T47D (cell line): ENCODE measurements at regions not wholly inside any gene's neighbourhood (a gene's known extent, or its start where the extent isn't known, plus 50 kb on each side); places are given as distances from the start of the nearest gene placed in this dataset.

Source experiments
- DNase-seq, 2 experiments: peaks; one replicate each; pipeline versions ENCODE4 v3.0.0 to v3.0.0-alpha.2; 2011 to 2012; ENCODE audit warnings: low read depth in 1 of 2, low spot score in 1 of 2
- JUND ChIP-seq: IDR thresholded peaks from 2 replicates; pipeline ENCODE4 v1.6.1; 2012; ENCODE audit warnings: low read depth
- in situ Hi-C: cut with HindIII; loops from 2 replicates; pipeline ENCODE4 v1.10.0; 2016; ENCODE audit warnings: low sequenced_read_pairs, low pct_unique_long_range_greater_than_20kb

DNA sequence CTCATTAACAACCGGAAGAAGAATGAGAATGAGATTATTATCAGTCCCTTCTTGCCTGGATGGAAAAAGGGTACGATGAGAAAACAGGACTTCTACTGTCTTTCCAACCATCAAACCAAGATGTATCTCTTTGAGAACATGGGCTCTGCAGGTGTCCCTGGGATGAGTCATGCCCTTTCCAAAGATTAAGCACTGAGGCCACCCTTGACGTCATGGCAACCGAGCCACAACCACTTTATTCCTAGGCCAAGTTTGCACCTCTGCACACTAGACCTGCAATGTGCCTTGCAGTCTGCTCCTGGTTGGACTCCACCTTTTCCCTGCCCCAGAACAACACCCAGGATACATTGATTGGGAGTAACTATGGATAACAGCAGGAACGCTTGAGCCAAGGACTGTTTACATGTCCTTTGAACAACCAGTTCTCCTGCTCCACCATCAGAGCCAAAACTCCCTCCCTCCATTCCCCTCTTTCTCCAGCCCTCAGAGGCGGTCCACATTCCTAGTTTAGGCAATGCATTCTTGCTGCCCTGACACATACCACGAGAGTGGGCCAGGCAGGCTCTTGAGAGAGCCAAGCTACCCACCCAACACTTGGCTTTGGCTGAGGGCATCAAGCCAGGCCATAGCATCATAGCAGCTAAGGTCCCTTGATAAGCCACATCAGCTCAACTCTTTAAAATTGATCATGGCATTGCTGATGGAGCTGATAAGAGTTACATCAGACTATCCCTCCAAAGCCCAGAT is 310.7 kb downstream of the TNS1 start:
- in situ Hi-C loops, result no loop called here
- no peak for DNase-seq
- TF ChIP-seq JUND, result no peak

DNA sequence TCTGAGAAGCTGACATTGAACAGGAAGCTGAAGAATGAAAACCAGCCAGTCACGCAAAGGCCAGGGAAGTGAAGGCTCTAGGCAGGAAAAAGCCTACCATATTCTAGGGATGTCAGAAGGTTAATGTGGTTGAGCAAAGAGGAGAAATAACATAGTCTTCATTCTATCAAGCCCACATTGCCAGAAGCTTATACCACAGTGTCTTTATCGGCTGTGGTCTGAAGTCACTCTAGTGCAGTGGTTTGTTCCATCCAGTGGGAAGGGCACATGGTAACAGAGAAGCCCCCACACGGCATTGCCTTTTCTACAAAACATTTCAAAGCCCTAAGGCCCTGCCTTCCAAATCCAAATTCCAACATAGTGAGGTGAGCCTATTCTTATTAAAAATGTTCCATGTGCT is 311.3 kb downstream of the TNS1 start:
- DNase-seq, result no peak
- in situ Hi-C loops, result no loop called here
- TF ChIP-seq JUND, result no peak

DNA sequence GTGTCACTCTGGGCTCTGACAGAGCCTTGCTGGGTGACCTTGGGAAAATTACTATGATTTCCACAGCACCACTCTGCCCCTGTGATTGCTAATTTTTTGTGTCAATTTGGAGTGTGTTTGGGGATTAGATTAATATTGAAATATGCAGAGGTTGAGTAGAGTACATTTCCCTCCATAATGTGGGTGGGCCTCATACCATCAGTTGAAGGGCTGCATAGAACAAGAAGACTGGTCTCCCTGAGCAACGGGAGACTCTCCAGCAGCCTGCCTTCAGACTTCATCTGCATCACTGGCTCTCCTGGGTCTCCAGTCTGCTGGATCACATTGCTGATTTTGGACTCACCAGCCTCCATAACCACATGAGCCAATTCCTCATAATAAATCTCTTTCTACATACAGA is 313.7 kb downstream of the TNS1 start:
- in situ Hi-C loops, result no loop called here
- no peak for DNase-seq
- no peak for TF ChIP-seq JUND

DNA sequence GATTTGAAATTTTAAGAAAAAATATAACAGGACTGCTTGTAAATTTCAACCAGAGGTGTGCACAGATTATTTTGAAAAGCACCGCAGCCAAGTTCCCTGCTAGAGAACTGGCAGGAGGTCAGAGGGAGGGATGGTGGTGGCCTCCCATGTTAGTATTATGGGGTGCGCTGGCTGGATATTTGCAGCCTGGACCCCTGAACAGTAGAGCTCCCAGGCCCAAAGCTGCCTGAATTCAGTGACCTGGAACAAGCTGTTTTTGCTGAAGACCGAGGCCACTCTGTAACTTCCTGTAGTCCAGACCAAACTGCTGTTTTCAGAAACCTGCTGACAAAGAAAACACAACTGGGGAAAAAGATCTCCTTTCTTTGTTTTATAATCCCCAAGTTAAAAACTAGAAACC is 314.3 kb downstream of the TNS1 start:
- in situ Hi-C loops, result no loop called here
- no peak for TF ChIP-seq JUND
- DNase-seq, result no peak

DNA sequence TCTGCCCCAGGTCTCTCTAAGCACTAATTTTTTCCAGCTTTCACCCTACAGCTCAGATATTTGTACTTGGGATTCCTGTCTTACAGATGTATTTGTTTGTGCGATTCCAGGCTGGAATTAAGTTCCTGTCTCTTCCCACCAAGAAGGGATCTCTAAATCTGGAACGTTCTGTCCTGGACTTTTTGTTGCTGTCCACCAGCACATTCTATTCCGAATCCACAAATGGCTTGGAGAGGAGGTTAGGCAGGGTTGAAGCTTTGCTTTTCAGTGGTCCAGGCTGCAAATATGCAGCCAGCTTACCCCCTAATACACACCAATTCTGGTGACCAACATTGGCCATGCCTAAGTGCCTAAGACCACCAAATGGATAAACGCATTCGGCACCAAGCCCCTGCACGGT is 315.0 kb downstream of the TNS1 start:
- in situ Hi-C loops, result no loop called here
- TF ChIP-seq JUND, result no peak

DNA sequence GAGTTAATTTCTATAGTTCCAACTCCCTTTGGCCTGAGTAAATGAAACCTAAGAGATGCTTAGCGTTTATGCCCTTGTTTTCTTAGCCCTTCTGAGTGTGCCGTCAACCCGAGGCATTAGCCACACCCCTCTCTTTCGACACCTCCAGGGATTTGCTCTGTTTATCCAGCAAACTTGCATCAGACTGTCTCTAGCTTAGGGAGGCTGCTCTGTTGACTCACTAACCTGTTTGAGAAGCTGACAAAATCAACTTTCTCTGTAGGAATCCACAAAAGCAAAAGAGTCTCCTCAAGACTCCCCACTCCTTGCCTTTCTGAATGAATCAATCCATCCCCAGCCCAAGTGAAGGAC is 317.6 kb downstream of the TNS1 start:
- TF ChIP-seq JUND, result peak; percentile 39
- in situ Hi-C loops, result no loop called here
- DNase-seq, result peak; percentile 20 to 95

More for the DNA sequence above, 315.0 kb downstream of the TNS1 start:
- no peak for DNase-seq

DNA sequence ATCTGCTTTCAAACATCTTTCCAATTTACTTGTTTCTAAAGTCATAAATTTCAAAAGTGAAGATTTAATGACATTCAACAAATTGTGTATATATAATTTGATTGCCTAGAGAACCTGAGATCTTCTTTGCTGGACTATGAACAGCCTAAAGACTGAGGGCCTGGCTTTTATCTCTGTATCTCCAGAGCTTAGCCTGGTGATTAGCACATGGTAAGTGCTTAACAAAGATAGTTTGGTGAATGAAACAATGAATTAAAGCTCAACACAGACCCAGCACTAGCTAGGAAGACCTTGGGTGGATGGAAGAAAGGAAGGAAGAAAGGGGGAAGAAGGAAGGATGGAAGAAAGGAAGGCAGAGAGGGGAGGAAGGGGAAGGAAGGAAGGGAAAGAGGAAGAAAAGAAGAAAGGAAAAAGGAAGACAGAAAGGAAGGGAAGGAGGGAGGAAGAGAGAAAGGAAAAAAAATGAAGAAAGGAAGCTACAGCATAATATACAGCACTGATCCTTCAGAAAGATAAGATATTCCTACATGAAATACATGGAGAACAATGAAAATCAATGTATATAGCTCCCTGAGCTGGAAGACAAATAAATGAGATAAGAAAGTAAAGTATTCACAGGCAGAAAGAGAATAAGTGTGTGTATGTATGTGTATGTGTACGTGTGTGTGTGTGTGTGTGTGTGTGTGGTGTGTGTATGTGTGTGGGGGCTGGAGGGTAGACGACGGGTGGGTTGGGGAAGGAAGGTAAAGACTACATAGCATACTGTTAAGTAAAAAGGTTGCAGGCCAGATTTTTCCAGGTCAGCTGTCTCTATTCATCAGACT is 318.2 kb downstream of the TNS1 start:
- in situ Hi-C loops, result no loop called here
- TF ChIP-seq JUND, result no peak
- DNase-seq, result no peak

DNA sequence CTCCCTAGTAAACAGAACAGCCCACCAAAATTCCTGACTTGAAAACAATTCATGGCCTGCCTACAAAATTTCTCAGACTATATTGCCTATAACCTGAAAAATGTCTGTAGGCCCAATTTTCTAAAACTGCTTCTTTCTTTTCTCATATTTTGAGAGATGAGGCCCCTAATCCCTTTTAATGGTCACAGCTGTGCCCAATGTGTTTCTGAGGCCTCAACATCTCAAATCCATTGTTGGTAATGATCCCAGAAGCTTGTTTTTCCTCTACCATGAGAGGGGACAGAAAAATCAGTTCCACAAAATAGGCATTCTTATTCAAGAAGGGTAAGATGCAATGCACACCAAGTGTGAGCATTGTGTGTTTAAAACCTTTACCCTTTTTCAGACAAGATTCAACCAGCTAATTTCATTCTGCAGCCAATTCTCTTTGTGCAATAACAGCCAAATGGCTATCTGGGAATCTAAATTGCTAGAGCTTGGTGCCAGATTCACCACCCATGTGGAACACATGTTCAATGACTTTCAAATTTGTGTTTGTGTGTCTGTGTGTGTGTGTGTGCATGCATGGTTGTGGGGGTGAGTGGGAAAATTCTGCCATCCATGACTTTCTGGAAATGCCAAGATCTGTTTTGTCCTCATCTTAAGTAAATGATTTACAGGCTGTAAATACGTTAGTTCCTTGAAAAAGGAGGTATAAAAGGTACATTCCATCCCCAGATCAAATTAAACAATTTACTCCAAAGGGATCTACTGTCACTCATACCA is 319.5 kb downstream of the TNS1 start:
- in situ Hi-C loops, result no loop called here
- no peak for TF ChIP-seq JUND
- DNase-seq, result no peak

DNA sequence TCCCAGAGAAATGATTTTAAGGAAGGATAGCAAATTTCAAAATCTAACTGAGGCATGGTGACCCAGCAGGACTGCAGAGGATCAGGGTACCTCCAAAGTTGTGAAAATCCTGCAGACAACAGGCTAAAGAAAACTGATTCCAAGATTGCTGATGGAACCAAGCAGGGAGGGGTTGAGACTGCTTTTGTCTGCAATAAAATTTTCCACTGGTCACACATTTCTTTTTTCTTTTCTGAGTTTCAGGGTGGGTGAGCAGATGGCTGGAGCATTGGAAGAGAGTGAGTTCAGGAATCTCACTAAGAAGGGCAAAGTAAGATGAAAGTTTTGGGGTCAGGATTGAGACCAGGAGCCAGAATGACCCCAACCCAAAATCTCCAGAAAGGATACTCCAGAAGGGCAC is 321.0 kb downstream of the TNS1 start:
- no peak for TF ChIP-seq JUND
- no peak for DNase-seq
- in situ Hi-C loops, result no loop called here

DNA sequence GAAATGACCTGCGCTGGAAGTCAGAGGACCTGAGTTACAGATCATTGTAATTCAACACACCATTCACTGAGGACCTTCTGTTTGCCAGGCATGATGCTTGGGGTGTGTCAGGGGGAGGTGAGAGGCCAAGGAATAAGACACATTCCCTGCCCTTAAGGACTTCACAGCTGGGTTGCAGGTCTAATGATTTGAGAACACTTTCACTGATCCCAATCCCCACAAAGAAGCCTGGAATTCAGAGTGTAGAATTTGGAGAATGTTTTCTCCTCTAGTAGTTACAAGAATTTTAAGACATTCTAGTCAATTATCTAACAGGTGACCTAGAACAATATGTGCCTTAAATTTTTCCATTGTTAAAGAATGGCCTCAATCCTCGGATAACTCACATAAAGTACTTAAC is 322.4 kb downstream of the TNS1 start:
- no peak for DNase-seq

DNA sequence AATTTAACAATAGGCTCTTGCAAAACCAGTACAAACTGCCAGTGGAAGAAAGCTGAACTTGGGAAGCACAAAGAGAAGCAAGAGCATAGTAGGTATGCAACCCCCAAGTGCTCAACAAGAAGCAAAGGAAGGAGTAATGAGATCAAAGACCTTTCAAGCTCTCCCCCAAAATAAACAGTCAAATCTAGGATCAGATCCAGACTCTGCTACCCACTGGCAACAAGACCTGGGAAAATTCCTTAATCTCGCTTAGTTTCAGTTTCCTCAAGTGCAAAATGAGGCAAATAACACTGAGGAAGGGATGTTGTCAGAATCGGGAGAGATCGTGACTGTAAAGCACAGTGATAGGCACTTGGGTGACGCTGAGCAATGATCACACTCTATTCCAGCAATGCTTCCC is 329.2 kb downstream of the TNS1 start:
- no peak for TF ChIP-seq JUND
- no peak for DNase-seq

More for the DNA sequence above, 322.4 kb downstream of the TNS1 start:
- TF ChIP-seq JUND, result no peak
- in situ Hi-C loops, result no loop called here

DNA sequence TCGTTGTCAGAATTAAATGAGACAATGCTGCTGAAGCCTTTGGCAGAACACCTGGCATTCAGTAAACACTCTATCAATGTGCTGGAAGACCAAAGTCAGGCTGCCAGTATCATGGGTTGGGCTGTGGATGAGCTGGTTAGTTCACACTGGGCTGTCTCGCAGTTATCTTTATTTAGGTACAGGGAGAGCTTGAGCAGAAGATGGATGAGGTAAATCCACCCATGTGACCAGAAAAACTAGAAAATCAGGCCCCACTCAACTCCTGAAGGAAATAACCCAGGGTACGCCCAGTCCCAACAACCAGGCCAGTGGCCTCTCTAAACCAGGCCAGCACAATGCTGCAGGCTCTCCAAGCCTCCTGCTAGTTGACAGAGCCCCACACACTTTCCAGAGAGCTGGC is 330.3 kb downstream of the TNS1 start:
- in situ Hi-C loops, result no loop called here
- TF ChIP-seq JUND, result no peak
- peak in 1 of 2 experiments; percentile 88 for DNase-seq

More for the DNA sequence above, 329.2 kb downstream of the TNS1 start:
- in situ Hi-C loops, result no loop called here

DNA sequence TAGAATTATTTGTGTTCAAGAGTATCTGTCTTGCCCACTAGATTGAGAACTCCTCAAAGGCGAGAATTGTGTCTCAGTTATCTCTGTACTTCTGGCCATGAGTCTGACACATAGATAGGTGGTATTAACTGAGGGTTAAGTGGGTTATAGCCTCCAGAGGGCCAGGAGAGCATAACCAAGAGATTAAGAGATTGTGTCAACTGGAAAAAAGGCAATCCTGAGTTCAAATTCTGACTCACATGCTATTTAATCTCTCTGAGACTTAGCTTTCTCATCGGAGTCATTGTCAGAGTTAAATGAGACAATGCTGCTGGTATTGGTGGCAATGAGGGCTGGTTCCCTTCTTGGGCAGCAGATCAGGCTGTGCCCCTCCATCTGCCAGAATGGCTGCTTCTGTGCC is 330.9 kb downstream of the TNS1 start:
- in situ Hi-C loops, result no loop called here
- TF ChIP-seq JUND, result no peak
- no peak for DNase-seq
